GM18951 (cell line): ENCODE measurements at regions not wholly inside any gene's neighbourhood (a gene's known extent, or its start where the extent isn't known, plus 50 kb on each side); places are given as distances from the start of the nearest gene placed in this dataset.

Source experiments
- POLR2A ChIP-seq: IDR thresholded peaks from 4 replicates; pipeline ENCODE4 v1.6.1; 2011; ENCODE audit warnings: mild to moderate bottlenecking; ENCODE audit not compliant: insufficient read length, insufficient read depth; ENCODE audit errors: extremely low read depth
- in situ Hi-C: fragments of 300-500 bp; cut with MboI; formaldehyde crosslinking; loops from one replicate; pipeline ENCODE4 v1.12.0; 2022; ENCODE audit warnings: low sequenced_read_pairs, mixed read lengths, inconsistent platforms; ENCODE audit not compliant: unreplicated experiment

- no peak for TF ChIP-seq POLR2A
- in situ Hi-C loops: no loop called here
Measured at GRCh38 chr21:38925478-38925877, 119.7 kb downstream of the ETS2 start.

- TF ChIP-seq POLR2A: no peak
- in situ Hi-C loops: no loop called here
Measured at GRCh38 chr21:38924954-38925353, 119.2 kb downstream of the ETS2 start.

GRCh38 chr21:38923429-38923828 is 117.7 kb downstream of the ETS2 start:
- no peak for TF ChIP-seq POLR2A
- in situ Hi-C loops: no loop called here

- TF ChIP-seq POLR2A: no peak
- in situ Hi-C loops: no loop called here
Measured at GRCh38 chr21:38922474-38923235, 116.9 kb downstream of the ETS2 start.

- in situ Hi-C loops: no loop called here
- no peak for TF ChIP-seq POLR2A
Measured at GRCh38 chr21:38921511-38922251, 116.0 kb downstream of the ETS2 start.

GRCh38 chr21:38920631-38921398 is 115.1 kb downstream of the ETS2 start:
- in situ Hi-C loops: no loop called here
- TF ChIP-seq POLR2A: no peak

GRCh38 chr21:38918607-38919346 is 113.0 kb downstream of the ETS2 start:
- in situ Hi-C loops: no loop called here
- TF ChIP-seq POLR2A: no peak

- in situ Hi-C loops: no loop called here
- TF ChIP-seq POLR2A: no peak
Measured at GRCh38 chr21:38917043-38917774, 111.5 kb downstream of the ETS2 start.

GRCh38 chr21:38916214-38916964 is 110.7 kb downstream of the ETS2 start:
- in situ Hi-C loops: no loop called here
- no peak for TF ChIP-seq POLR2A

GRCh38 chr21:38915546-38915945 is 109.8 kb downstream of the ETS2 start:
- in situ Hi-C loops: no loop called here
- no peak for TF ChIP-seq POLR2A

GRCh38 chr21:38914528-38915293 is 109.0 kb downstream of the ETS2 start:
- in situ Hi-C loops: no loop called here
- no peak for TF ChIP-seq POLR2A
